ENCODE measurements at regions not wholly inside any gene's neighbourhood (a gene's known extent, or its start where the extent isn't known, plus 50 kb on each side); places are given as distances from the start of the nearest gene placed in this dataset.

DNA sequence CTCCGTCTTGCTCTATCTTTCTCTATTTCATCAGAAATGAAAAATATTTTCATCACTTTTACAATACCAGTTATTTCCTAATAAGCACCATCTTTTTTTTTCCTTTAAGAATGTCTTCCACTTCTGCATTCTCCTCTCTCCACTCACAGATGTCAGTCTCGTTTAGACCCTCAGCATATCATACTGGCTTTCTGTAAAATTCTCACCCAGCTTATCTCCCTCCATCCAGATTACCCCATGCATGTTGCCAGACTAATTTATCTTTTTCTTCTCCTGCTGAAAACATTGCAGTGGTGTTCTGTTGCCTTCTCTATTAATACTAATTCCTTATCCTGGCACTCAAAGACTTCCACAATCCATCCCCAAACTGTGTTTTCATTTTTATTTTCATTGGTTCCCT is 513.8 kb upstream of the KLF12 start:
- TF ChIP-seq, protein P1, sequence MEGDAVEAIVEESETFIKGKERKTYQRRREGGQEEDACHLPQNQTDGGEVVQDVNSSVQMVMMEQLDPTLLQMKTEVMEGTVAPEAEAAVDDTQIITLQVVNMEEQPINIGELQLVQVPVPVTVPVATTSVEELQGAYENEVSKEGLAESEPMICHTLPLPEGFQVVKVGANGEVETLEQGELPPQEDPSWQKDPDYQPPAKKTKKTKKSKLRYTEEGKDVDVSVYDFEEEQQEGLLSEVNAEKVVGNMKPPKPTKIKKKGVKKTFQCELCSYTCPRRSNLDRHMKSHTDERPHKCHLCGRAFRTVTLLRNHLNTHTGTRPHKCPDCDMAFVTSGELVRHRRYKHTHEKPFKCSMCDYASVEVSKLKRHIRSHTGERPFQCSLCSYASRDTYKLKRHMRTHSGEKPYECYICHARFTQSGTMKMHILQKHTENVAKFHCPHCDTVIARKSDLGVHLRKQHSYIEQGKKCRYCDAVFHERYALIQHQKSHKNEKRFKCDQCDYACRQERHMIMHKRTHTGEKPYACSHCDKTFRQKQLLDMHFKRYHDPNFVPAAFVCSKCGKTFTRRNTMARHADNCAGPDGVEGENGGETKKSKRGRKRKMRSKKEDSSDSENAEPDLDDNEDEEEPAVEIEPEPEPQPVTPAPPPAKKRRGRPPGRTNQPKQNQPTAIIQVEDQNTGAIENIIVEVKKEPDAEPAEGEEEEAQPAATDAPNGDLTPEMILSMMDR (IDR thresholded peaks at IDR 0.05; ENCODE audit: low read length), result no peak
- no peak for TF ChIP-seq EZH2 (IDR thresholded peaks at IDR 0.05; ENCODE audit: borderline replicate concordance, low read length)

All from OCI-LY1 (cell line).